ENCODE measurements at regions not wholly inside any gene's neighbourhood (a gene's known extent, or its start where the extent isn't known, plus 50 kb on each side); places are given as distances from the start of the nearest gene placed in this dataset.

- TF ChIP-seq CTCF (IDR thresholded peaks at IDR 0.05; ENCODE audit: low read depth, low read length, poor library complexity, severe bottlenecking) (no peak), EZH2phosphoT487 (IDR thresholded peaks at IDR 0.05; ENCODE audit: borderline replicate concordance, low read length) (no peak)
These were observed 397.5 kb downstream of the ETS1 start for GRCh38 chr11:128189823-128190222.

Data from DOHH2 (cell line).